AG09319 (cell line): ENCODE measurements at regions not wholly inside any gene's neighbourhood (a gene's known extent, or its start where the extent isn't known, plus 50 kb on each side); places are given as distances from the start of the nearest gene placed in this dataset.
A peak's percentile ranks its signal among the peaks of the same experiment; 100 is the strongest.

Source experiments
- DNase-seq: peaks from one replicate; pipeline ENCODE4 v3.0.0-alpha.2; 2010; ENCODE audit warnings: low read depth; ENCODE audit errors: extremely low read depth
- TF ChIP-seq, protein P1 (sequence below): IDR thresholded peaks from 2 replicates; pipeline ENCODE4 v1.5.1; 2011; ENCODE audit warnings: low read depth, mild to moderate bottlenecking, inconsistent platforms, low read length, moderate library complexity

GRCh38 chr4:17398035-17398434 is 113.9 kb downstream of the QDPR start:
- DNase-seq = no peak
- TF ChIP-seq, protein P1, sequence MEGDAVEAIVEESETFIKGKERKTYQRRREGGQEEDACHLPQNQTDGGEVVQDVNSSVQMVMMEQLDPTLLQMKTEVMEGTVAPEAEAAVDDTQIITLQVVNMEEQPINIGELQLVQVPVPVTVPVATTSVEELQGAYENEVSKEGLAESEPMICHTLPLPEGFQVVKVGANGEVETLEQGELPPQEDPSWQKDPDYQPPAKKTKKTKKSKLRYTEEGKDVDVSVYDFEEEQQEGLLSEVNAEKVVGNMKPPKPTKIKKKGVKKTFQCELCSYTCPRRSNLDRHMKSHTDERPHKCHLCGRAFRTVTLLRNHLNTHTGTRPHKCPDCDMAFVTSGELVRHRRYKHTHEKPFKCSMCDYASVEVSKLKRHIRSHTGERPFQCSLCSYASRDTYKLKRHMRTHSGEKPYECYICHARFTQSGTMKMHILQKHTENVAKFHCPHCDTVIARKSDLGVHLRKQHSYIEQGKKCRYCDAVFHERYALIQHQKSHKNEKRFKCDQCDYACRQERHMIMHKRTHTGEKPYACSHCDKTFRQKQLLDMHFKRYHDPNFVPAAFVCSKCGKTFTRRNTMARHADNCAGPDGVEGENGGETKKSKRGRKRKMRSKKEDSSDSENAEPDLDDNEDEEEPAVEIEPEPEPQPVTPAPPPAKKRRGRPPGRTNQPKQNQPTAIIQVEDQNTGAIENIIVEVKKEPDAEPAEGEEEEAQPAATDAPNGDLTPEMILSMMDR = no peak

- DNase-seq = no peak
- TF ChIP-seq, protein P1 = no peak
Measured at GRCh38 chr4:17397611-17398010, 114.3 kb downstream of the QDPR start.

DNA sequence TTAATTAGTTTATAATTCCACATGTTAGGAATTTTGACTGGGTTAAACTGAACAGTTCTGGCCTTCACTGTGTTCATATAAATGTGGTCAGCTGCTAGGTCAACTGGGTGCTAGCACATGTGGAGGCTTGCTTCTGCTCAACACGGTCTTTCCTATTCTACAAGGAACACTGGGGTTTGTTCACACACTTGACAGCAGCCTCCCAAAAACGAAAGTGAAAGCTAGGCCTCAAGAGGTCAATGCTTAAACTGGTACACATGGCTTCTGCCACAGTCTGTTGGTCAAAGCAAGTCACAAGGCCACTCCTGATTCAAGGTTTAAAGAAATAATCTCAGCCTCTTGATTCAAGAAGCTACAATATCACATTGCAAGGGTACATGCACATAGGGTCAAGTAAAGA is 126.5 kb downstream of the QDPR start:
- peak; percentile 14 for DNase-seq

GRCh38 chr4:17380347-17380746 is 131.5 kb downstream of the QDPR start:
- no peak for DNase-seq
- TF ChIP-seq, protein P1 = no peak

More for the DNA sequence above, 126.5 kb downstream of the QDPR start:
- TF ChIP-seq, protein P1 = no peak

DNA sequence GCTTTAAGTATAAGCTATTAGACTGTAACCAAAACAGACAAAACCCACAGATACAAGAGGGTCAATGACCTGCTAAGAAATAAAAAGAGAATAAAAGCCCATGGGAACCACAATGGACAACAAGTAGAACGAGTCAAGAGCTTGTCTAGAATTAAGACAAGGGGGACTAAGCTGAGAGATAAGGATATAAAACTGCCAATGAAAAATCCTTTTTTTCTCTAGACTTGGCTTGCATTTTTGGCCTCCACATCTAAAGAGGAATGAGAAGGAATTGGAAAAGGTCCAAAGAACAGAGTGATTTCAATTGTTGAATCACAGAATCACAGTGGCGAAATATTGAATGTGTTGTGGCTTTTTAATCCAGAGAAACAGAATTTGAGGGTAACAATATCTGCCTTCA is 135.7 kb downstream of the QDPR start:
- DNase-seq = no peak
- TF ChIP-seq, protein P1 = no peak

GRCh38 chr4:17373666-17374065 is 138.2 kb downstream of the QDPR start:
- TF ChIP-seq, protein P1 = no peak
- no peak for DNase-seq

DNA sequence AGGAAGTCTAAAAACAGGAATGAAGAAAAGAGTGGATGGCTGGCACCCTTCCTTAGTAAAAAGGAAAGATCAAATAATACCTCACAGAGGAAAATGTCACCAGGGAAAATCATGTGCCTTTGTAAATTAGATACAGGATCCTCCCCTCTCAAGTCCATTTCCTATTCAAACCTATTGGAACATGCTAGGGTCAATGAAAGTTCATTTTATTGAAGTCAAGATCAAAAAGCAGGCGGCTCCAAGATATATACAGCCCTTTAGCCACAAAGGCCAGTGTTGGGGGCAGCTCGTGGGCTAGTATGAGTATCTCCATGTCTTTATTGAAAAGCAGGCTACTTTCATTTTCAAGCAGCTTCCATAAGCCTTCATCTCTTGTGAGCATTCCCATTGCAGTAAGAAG is 141.1 kb downstream of the QDPR start:
- TF ChIP-seq, protein P1 = no peak
- no peak for DNase-seq
